ENCODE measurements at regions not wholly inside any gene's neighbourhood (a gene's known extent, or its start where the extent isn't known, plus 50 kb on each side); places are given as distances from the start of the nearest gene placed in this dataset.
"Not testable (repeated sequence)": the region's sequence is repeated elsewhere in the genome, so short reads cannot be mapped to it uniquely, and the experiment has no call there.

- Mint-ChIP-seq H3K4me1 (no peaks in the 10 kb centered on the region), H3K27me3 (no peaks in the 10 kb centered on the region), H3K36me3 (no peaks in the 10 kb centered on the region), H3K9me3 (peaks cover 0 to 4% (median 4%) of the 10 kb centered on the region in 3 donors), H3K4me3 (no peak overlapping the region), H3K27ac (no peak overlapping the region)
These were observed 619.9 kb upstream of the SOX9 start for GRCh38 chr17:71500761-71501555.

GRCh38 chr17:71501711-71502110 is 619.1 kb upstream of the SOX9 start:
- Mint-ChIP-seq H3K4me3 (no peak overlapping the region), H3K36me3 (no peaks in the 10 kb centered on the region), H3K4me1 (no peaks in the 10 kb centered on the region), H3K27me3 (no peaks in the 10 kb centered on the region), H3K27ac (no peak overlapping the region), H3K9me3 (peaks cover 1 to 7% (median 4%) of the 10 kb centered on the region in 3 donors)

GRCh38 chr17:71502443-71502842 is 618.4 kb upstream of the SOX9 start:
- Mint-ChIP-seq H3K4me1 (no peaks in the 10 kb centered on the region), H3K4me3 (no peak overlapping the region), H3K36me3 (no peaks in the 10 kb centered on the region), H3K27me3 (no peaks in the 10 kb centered on the region), H3K9me3 (peaks cover 1 to 7% (median 4%) of the 10 kb centered on the region in 3 donors), H3K27ac (no peak overlapping the region)

- no peaks in the 10 kb centered on the region for H3K27me3 Mint-ChIP-seq
- no peak overlapping the region for H3K4me3 Mint-ChIP-seq
- no peak overlapping the region for H3K27ac Mint-ChIP-seq
- H3K36me3 Mint-ChIP-seq: no peaks in the 10 kb centered on the region
- no peaks in the 10 kb centered on the region for H3K4me1 Mint-ChIP-seq
- peaks cover 1 to 12% (median 8%) of the 10 kb centered on the region in 3 donors for H3K9me3 Mint-ChIP-seq
These were observed 616.9 kb upstream of the SOX9 start for GRCh38 chr17:71503710-71504465.

- Mint-ChIP-seq H3K4me1 (no peaks in the 10 kb centered on the region), H3K36me3 (no peaks in the 10 kb centered on the region), H3K27ac (no peak overlapping the region), H3K9me3 (peaks cover 1 to 8% (median 8%) of the 10 kb centered on the region in 3 donors), H3K4me3 (no peak overlapping the region), H3K27me3 (no peaks in the 10 kb centered on the region)
These were observed 615.6 kb upstream of the SOX9 start for GRCh38 chr17:71505200-71505599.

- Mint-ChIP-seq H3K4me1 (no peaks in the 10 kb centered on the region), H3K36me3 (no peaks in the 10 kb centered on the region), H3K27me3 (no peaks in the 10 kb centered on the region), H3K27ac (no peak overlapping the region), H3K9me3 (peaks cover 1 to 8% (median 8%) of the 10 kb centered on the region in 3 donors), H3K4me3 (no peak overlapping the region)
These were observed 614.8 kb upstream of the SOX9 start for GRCh38 chr17:71505981-71506380.

- Mint-ChIP-seq H3K36me3 (no peaks in the 10 kb centered on the region), H3K27me3 (no peaks in the 10 kb centered on the region), H3K9me3 (peaks cover 4 to 11% (median 7%) of the 10 kb centered on the region in 3 donors), H3K4me3 (no peak overlapping the region), H3K27ac (no peak overlapping the region), H3K4me1 (no peaks in the 10 kb centered on the region)
These were observed 609.4 kb upstream of the SOX9 start for GRCh38 chr17:71511266-71511995.

GRCh38 chr17:71513725-71514124 is 607.1 kb upstream of the SOX9 start:
- not testable (repeated sequence) for H3K27me3 Mint-ChIP-seq, H3K36me3 Mint-ChIP-seq, H3K4me1 Mint-ChIP-seq, H3K9me3 Mint-ChIP-seq, H3K4me3 Mint-ChIP-seq
- H3K27ac Mint-ChIP-seq: peak overlapping the region in 1 of 3 donors; percentile 46

- Mint-ChIP-seq H3K4me3 (no peak overlapping the region), H3K27me3 (no peaks in the 10 kb centered on the region), H3K9me3 (peaks cover 4 to 8% (median 5%) of the 10 kb centered on the region in 3 donors), H3K27ac (no peak overlapping the region), H3K4me1 (peaks cover 0 to 1% (median 0%) of the 10 kb centered on the region in 3 donors), H3K36me3 (no peaks in the 10 kb centered on the region)
These were observed 604.7 kb upstream of the SOX9 start for GRCh38 chr17:71516149-71516548.

GRCh38 chr17:71519285-71519684 is 601.5 kb upstream of the SOX9 start:
- H3K9me3 Mint-ChIP-seq: peaks cover 2 to 19% (median 10%) of the 10 kb centered on the region in 3 donors
- no peaks in the 10 kb centered on the region for H3K36me3 Mint-ChIP-seq
- H3K4me3 Mint-ChIP-seq: no peak overlapping the region
- no peaks in the 10 kb centered on the region for H3K27me3 Mint-ChIP-seq
- no peak overlapping the region for H3K27ac Mint-ChIP-seq
- peaks cover 0 to 3% (median 0%) of the 10 kb centered on the region in 3 donors for H3K4me1 Mint-ChIP-seq

- Mint-ChIP-seq H3K36me3 (no peaks in the 10 kb centered on the region), H3K27me3 (no peaks in the 10 kb centered on the region), H3K4me3 (no peak overlapping the region), H3K27ac (no peak overlapping the region), H3K9me3 (peaks cover 0 to 18% (median 7%) of the 10 kb centered on the region in 3 donors), H3K4me1 (peaks cover 0 to 3% (median 0%) of the 10 kb centered on the region in 3 donors)
These were observed 599.1 kb upstream of the SOX9 start for GRCh38 chr17:71521724-71522123.

- Mint-ChIP-seq H3K4me1 (peaks cover 0 to 3% (median 0%) of the 10 kb centered on the region in 3 donors), H3K27ac (no peak overlapping the region)
These were observed 598.4 kb upstream of the SOX9 start for GRCh38 chr17:71522383-71522782.

GRCh38 chr17:71527311-71527710 is 593.5 kb upstream of the SOX9 start:
- Mint-ChIP-seq H3K27ac (no peak overlapping the region), H3K36me3 (peaks cover 2% of the 10 kb centered on the region), H3K4me1 (peaks cover 0 to 2% (median 0%) of the 10 kb centered on the region in 3 donors), H3K27me3 (no peaks in the 10 kb centered on the region), H3K9me3 (peaks cover 0 to 21% (median 2%) of the 10 kb centered on the region in 3 donors), H3K4me3 (no peak overlapping the region)

More at GRCh38 chr17:71522383-71522782, 598.4 kb upstream of the SOX9 start:
- H3K4me3 Mint-ChIP-seq: no peak overlapping the region
- peaks cover 0 to 18% (median 9%) of the 10 kb centered on the region in 3 donors for H3K9me3 Mint-ChIP-seq
- H3K27me3 Mint-ChIP-seq: no peaks in the 10 kb centered on the region
- no peaks in the 10 kb centered on the region for H3K36me3 Mint-ChIP-seq

GRCh38 chr17:71528210-71528609 is 592.6 kb upstream of the SOX9 start:
- Mint-ChIP-seq H3K27me3 (no peaks in the 10 kb centered on the region), H3K4me3 (no peak overlapping the region), H3K4me1 (peaks cover 0 to 2% (median 0%) of the 10 kb centered on the region in 3 donors), H3K9me3 (peaks cover 2 to 13% (median 2%) of the 10 kb centered on the region in 3 donors), H3K27ac (no peak overlapping the region), H3K36me3 (peaks cover 2% of the 10 kb centered on the region)

GRCh38 chr17:71530248-71530647 is 590.6 kb upstream of the SOX9 start:
- no peaks in the 10 kb centered on the region for H3K27me3 Mint-ChIP-seq
- H3K4me3 Mint-ChIP-seq: no peak overlapping the region
- H3K9me3 Mint-ChIP-seq: peaks cover 2 to 9% (median 2%) of the 10 kb centered on the region in 3 donors
- no peaks in the 10 kb centered on the region for H3K4me1 Mint-ChIP-seq
- no peak overlapping the region for H3K27ac Mint-ChIP-seq
- H3K36me3 Mint-ChIP-seq: peaks cover 2% of the 10 kb centered on the region

Measured in IgD-negative memory B cell (primary cell).